HEK293 (cell line): ENCODE measurements at regions not wholly inside any gene's neighbourhood (a gene's known extent, or its start where the extent isn't known, plus 50 kb on each side); places are given as distances from the start of the nearest gene placed in this dataset.

ENCODE experiments used
- CTCF ChIA-PET: fragments of 350-600 bp; formaldehyde crosslinking; extraction: SDS; loops from one replicate; lab custom pipeline; 2021; ENCODE audit warnings: antibody characterized with exemption; lab: Yijun Ruan, JAX
- POLR2A ChIA-PET: fragments of 300-600 bp; formaldehyde crosslinking; extraction: SDS; loops from one replicate; lab custom pipeline; 2020; ENCODE audit warnings: antibody characterized with exemption, inconsistent platforms; lab: Yijun Ruan, JAX
- H3K27ac ChIP-seq: fragments of 200-500 bp; sonication (Bioruptor generic); 2 replicates; pipeline ENCODE4 v1.5.1; 2014; ENCODE audit warnings: low read depth, low read length, control low read depth, inconsistent platforms; ENCODE audit errors: extremely low read depth
- H3K36me3 ChIP-seq, 2 experiments: fragments of 200-500 bp in 1 of 2; sonication (Bioruptor generic) in 1 of 2; 1 replicate in 1 of 2; 2 replicates in 1 of 2; pipeline ENCODE4 v1.5.1; 2014 to 2017; ENCODE audit warnings: inconsistent platforms in 2 of 2, low read length in 2 of 2; ENCODE audit not compliant: control insufficient read depth in 2 of 2, insufficient read depth in 1 of 2
- H3K4me1 ChIP-seq: fragments of 200-500 bp; sonication (Bioruptor generic); 2 replicates; pipeline ENCODE4 v1.5.1; 2014; ENCODE audit warnings: mild to moderate bottlenecking, low read length, inconsistent platforms; ENCODE audit not compliant: control insufficient read depth, insufficient read depth
- H3K4me3 ChIP-seq: 2 replicates; pipeline ENCODE4 v1.5.1; 2011; ENCODE audit warnings: low read depth, mild to moderate bottlenecking, control low read depth, low read length, moderate library complexity
- H3K9me3 ChIP-seq: fragments of 200-500 bp; sonication (Bioruptor generic); 2 replicates; pipeline ENCODE4 v1.5.1; 2014; ENCODE audit warnings: low read depth, low read length, inconsistent platforms; ENCODE audit not compliant: control insufficient read depth, insufficient read depth
- KLF7 ChIP-seq: fragments of 450-650 bp; formaldehyde crosslinking; IDR thresholded peaks from 2 replicates; pipeline ENCODE4 v1.5.1; 2016; ENCODE audit warnings: missing biosample characterization, missing genetic modification characterization, borderline replicate concordance
- OSR2 ChIP-seq: fragments of 450-650 bp; formaldehyde crosslinking; IDR thresholded peaks from 2 replicates; pipeline ENCODE4 v1.5.1; 2016; ENCODE audit warnings: missing biosample characterization, missing genetic modification characterization
- PRDM2 ChIP-seq: fragments of 450-650 bp; formaldehyde crosslinking; IDR thresholded peaks from 2 replicates; pipeline ENCODE4 v1.5.1; 2016; ENCODE audit warnings: missing biosample characterization, missing genetic modification characterization, borderline replicate concordance
- REPIN1 ChIP-seq: fragments of 450-650 bp; formaldehyde crosslinking; IDR thresholded peaks from 2 replicates; pipeline ENCODE4 v1.5.1; 2017; ENCODE audit warnings: missing biosample characterization, missing genetic modification characterization, low read depth
- YY2 ChIP-seq: fragments of 450-650 bp; formaldehyde crosslinking; IDR thresholded peaks from 2 replicates; pipeline ENCODE4 v1.5.1; 2016; ENCODE audit warnings: missing biosample characterization, missing genetic modification characterization
- ZBTB44 ChIP-seq: fragments of 450-650 bp; IDR thresholded peaks from 2 replicates; pipeline ENCODE4 v1.5.1; 2018; ENCODE audit warnings: missing biosample characterization, mild to moderate bottlenecking, missing genetic modification characterization
- ZBTB8A ChIP-seq: fragments of 450-650 bp; formaldehyde crosslinking; IDR thresholded peaks from 2 replicates; pipeline ENCODE4 v1.5.1; 2016; ENCODE audit warnings: missing biosample characterization, missing genetic modification characterization
- ZEB2 ChIP-seq: fragments of 450-650 bp; formaldehyde crosslinking; IDR thresholded peaks from 2 replicates; pipeline ENCODE4 v1.5.1; 2016; ENCODE audit warnings: missing biosample characterization, missing genetic modification characterization
- ZNF155 ChIP-seq: fragments of 450-650 bp; formaldehyde crosslinking; IDR thresholded peaks from 2 replicates; pipeline ENCODE4 v1.5.1; 2016; ENCODE audit warnings: missing biosample characterization, missing genetic modification characterization
- ZNF248 ChIP-seq: fragments of 450-650 bp; formaldehyde crosslinking; IDR thresholded peaks from 2 replicates; pipeline ENCODE4 v1.5.1; 2017; ENCODE audit warnings: missing biosample characterization, missing genetic modification characterization
- ZNF350 ChIP-seq: fragments of 450-650 bp; formaldehyde crosslinking; IDR thresholded peaks from 2 replicates; pipeline ENCODE4 v1.5.0; 2017; ENCODE audit warnings: missing biosample characterization, mild to moderate bottlenecking, missing genetic modification characterization
- ZNF366 ChIP-seq: fragments of 450-650 bp; formaldehyde crosslinking; conservative IDR thresholded peaks from 2 replicates; pipeline ENCODE4 v1.5.1; 2016; ENCODE audit warnings: missing biosample characterization, missing genetic modification characterization
- ZNF510 ChIP-seq: fragments of 450-650 bp; formaldehyde crosslinking; IDR thresholded peaks from 2 replicates; pipeline ENCODE4 v1.5.1; 2018; ENCODE audit warnings: mild to moderate bottlenecking, missing genetic modification characterization, missing biosample characterization; ENCODE audit not compliant: insufficient replicate concordance
- ZNF521 ChIP-seq: fragments of 450-650 bp; formaldehyde crosslinking; IDR thresholded peaks from 2 replicates; pipeline ENCODE4 v1.5.1; 2017; ENCODE audit warnings: missing biosample characterization, mild to moderate bottlenecking, missing genetic modification characterization
- ZNF561 ChIP-seq: fragments of 450-650 bp; IDR thresholded peaks from 2 replicates; pipeline ENCODE4 v1.5.1; 2018; ENCODE audit warnings: missing biosample characterization, missing genetic modification characterization, borderline replicate concordance
- ZNF624 ChIP-seq: fragments of 450-650 bp; formaldehyde crosslinking; IDR thresholded peaks from 2 replicates; pipeline ENCODE4 v1.5.1; 2017; ENCODE audit warnings: missing biosample characterization, missing genetic modification characterization
- ZNF654 ChIP-seq: fragments of 450-650 bp; formaldehyde crosslinking; IDR thresholded peaks from 2 replicates; pipeline ENCODE4 v1.5.1; 2016; ENCODE audit warnings: low read depth, missing biosample characterization, missing genetic modification characterization
- ZNF776 ChIP-seq: fragments of 450-650 bp; formaldehyde crosslinking; IDR thresholded peaks from 2 replicates; pipeline ENCODE4 v1.5.0; 2017; ENCODE audit warnings: missing biosample characterization, missing genetic modification characterization, borderline replicate concordance
- ZNF837 ChIP-seq: fragments of 450-650 bp; formaldehyde crosslinking; IDR thresholded peaks from 2 replicates; pipeline ENCODE4 v1.5.1; 2016; ENCODE audit warnings: missing biosample characterization, missing genetic modification characterization
- ZNF843 ChIP-seq: fragments of 450-650 bp; formaldehyde crosslinking; IDR thresholded peaks from 2 replicates; pipeline ENCODE4 v1.5.1; 2016; ENCODE audit warnings: missing biosample characterization, missing genetic modification characterization
- ZSCAN23 ChIP-seq: fragments of 450-650 bp; formaldehyde crosslinking; IDR thresholded peaks from 2 replicates; pipeline ENCODE4 v1.5.1; 2016; ENCODE audit warnings: missing biosample characterization, missing genetic modification characterization
- ZSCAN30 ChIP-seq: fragments of 450-650 bp; IDR thresholded peaks from 2 replicates; pipeline ENCODE4 v1.5.1; 2018; ENCODE audit warnings: missing biosample characterization, mild to moderate bottlenecking, missing genetic modification characterization, moderate library complexity
- TF ChIP-seq, protein P1 (sequence below): fragments of 450-650 bp; formaldehyde crosslinking; IDR thresholded peaks from 2 replicates; pipeline ENCODE4 v1.5.1; 2016; ENCODE audit warnings: missing biosample characterization, missing genetic modification characterization

DNA sequence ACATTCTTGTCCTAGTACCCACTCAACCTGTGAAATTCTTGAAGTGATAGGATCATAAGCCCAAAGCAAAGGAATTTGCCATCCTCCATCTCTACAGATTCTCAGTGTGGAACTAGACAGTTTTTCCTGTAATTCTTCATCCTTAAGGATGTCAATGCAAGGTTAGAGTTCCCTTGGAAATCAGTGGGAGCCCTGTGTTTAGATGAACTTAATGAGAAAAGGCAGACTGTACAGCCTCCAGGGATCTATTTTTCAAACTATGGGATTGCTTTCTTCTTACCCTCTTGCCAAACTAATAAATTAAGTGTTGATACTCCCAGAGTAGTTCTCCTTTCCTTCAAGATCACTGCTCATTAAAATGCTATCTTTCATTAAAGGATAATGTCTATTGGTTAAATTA lies 78.1 kb upstream of the OLFM3 start:
- CTCF ChIA-PET = no interaction called here

GRCh38 chr1:102071451-102071850 lies 74.7 kb upstream of the OLFM3 start:
- H3K36me3 ChIP-seq = no peaks in the 10 kb centered on the region
- H3K27ac ChIP-seq = no peak overlapping the region
- no peaks in the 10 kb centered on the region for H3K4me1 ChIP-seq
- H3K4me3 ChIP-seq = no peak overlapping the region
- ChIA-PET CTCF (no interaction called here), POLR2A (no interaction called here)
- H3K9me3 ChIP-seq = no peaks in the 10 kb centered on the region
- TF ChIP-seq OSR2 (tag by site-specific recombination) = no peak

More for the DNA sequence above, 78.1 kb upstream of the OLFM3 start:
- no peaks in the 10 kb centered on the region for H3K36me3 ChIP-seq
- no peaks in the 10 kb centered on the region for H3K4me1 ChIP-seq
- POLR2A ChIA-PET = no interaction called here
- no peaks in the 10 kb centered on the region for H3K9me3 ChIP-seq
- H3K27ac ChIP-seq = no peak overlapping the region
- TF ChIP-seq ZSCAN30 (tag by site-specific recombination) (no peak), ZNF350 (tag by site-specific recombination) (no peak), ZSCAN23 (no peak), PRDM2 (tag by site-specific recombination) (no peak), YY2 (no peak), ZNF521 (tag by site-specific recombination) (no peak), ZNF561 (no peak), ZNF155 (tag by site-specific recombination) (no peak), ZNF510 (tag by site-specific recombination) (no peak), ZEB2 (no peak), ZNF624 (tag by site-specific recombination) (no peak)
- TF ChIP-seq, protein P1, sequence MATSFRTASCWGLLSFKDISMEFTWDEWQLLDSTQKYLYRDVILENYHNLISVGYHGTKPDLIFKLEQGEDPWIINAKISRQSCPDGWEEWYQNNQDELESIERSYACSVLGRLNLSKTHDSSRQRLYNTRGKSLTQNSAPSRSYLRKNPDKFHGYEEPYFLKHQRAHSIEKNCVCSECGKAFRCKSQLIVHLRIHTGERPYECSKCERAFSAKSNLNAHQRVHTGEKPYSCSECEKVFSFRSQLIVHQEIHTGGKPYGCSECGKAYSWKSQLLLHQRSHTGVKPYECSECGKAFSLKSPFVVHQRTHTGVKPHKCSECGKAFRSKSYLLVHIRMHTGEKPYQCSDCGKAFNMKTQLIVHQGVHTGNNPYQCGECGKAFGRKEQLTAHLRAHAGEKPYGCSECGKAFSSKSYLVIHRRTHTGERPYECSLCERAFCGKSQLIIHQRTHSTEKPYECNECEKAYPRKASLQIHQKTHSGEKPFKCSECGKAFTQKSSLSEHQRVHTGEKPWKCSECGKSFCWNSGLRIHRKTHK (tag by site-specific recombination) = no peak
- H3K4me3 ChIP-seq = no peak overlapping the region

DNA sequence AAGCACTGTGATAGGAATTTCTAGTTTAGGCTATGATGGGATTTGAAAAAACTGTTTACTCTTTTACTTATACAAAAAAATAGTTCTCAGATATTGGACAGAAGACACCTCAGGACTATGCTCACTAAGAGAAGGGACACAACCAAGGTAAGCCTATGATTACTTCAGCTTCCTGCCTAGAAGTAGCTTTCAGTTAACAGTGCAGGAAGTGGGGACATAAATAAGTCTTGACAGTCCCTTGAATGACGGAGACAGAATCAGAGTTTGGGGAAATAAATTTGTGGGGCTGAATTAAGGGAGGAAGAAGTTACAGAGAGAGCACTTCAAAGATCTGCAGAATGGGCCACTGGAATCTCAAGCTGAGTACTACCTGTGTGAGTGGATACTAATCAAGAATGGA lies 53.8 kb upstream of the OLFM3 start:
- Histone ChIP-seq H3K4me1 (no peaks in the 10 kb centered on the region), H3K4me3 (no peak overlapping the region), H3K36me3 (no peaks in the 10 kb centered on the region), H3K9me3 (no peaks in the 10 kb centered on the region), H3K27ac (no peak overlapping the region)
- CTCF ChIA-PET = no interaction called here
- POLR2A ChIA-PET = no interaction called here
- TF ChIP-seq ZSCAN30 (tag by site-specific recombination) (no peak), ZBTB8A (tag by site-specific recombination) (no peak), ZNF654 (no peak), REPIN1 (no peak), ZNF776 (no peak), ZBTB44 (no peak), ZNF248 (tag by site-specific recombination) (no peak), KLF7 (tag by site-specific recombination) (no peak), ZNF837 (tag by site-specific recombination) (no peak), ZNF366 (no peak), ZNF843 (tag by site-specific recombination) (no peak)
